Activated naive CD4-positive, alpha-beta T cell treated with anti-CD3 and anti-CD28 coated beads, Interleukin-2, amount 50 U/mL, for 24 hours (primary cell): ENCODE measurements at regions not wholly inside any gene's neighbourhood (a gene's known extent, or its start where the extent isn't known, plus 50 kb on each side); places are given as distances from the start of the nearest gene placed in this dataset.

Experiments used
- H3K27ac Mint-ChIP-seq: one replicate; pipeline ENCODE4 v1.8.0; 2021; ENCODE audit warnings: mild to moderate bottlenecking, mixed read lengths
- H3K27me3 Mint-ChIP-seq: one replicate; pipeline ENCODE4 v1.8.0; 2021; ENCODE audit warnings: mixed read lengths
- H3K36me3 Mint-ChIP-seq: one replicate; pipeline ENCODE4 v1.8.0; 2021; ENCODE audit warnings: mixed read lengths
- H3K4me1 Mint-ChIP-seq: one replicate; pipeline ENCODE4 v1.8.0; 2021; ENCODE audit warnings: mixed read lengths
- H3K4me3 Mint-ChIP-seq: one replicate; pipeline ENCODE4 v1.8.0; 2021; ENCODE audit warnings: mild to moderate bottlenecking, mixed read lengths
- H3K9me3 Mint-ChIP-seq: one replicate; pipeline ENCODE4 v1.8.0; 2021; ENCODE audit warnings: mixed read lengths

- Mint-ChIP-seq H3K27me3 (no peaks in the 10 kb centered on the region), H3K4me3 (no peak overlapping the region), H3K9me3 (peaks cover 5% of the 10 kb centered on the region), H3K4me1 (peaks cover 25% of the 10 kb centered on the region), H3K27ac (peak overlapping the region; percentile 0), H3K36me3 (peaks cover 9% of the 10 kb centered on the region)
Observed at GRCh38 chr14:98507264-98507663, 764.7 kb downstream of the BCL11B start.

DNA sequence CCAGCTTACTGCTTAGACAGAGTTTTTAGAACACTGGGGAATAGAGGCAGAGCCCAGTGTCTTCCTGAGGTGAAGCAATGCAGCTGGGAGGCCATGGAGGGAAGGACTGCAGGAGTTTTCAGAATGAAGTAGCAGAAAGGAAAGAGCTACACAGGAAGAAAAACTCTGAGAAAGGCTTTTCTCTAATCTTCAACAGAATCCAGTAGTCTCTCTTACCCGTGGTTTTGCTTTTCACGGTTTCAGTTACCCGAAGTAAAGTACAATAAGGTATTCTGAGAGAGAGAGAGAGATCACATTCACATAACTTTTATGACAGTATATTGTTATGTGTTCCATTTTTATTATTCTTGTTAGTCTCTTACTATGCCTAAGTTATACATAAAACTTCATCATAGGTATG, 761.6 kb downstream of the BCL11B start:
- Mint-ChIP-seq H3K4me1 (peaks cover 47% of the 10 kb centered on the region), H3K27ac (no peak overlapping the region), H3K9me3 (peaks cover 5% of the 10 kb centered on the region), H3K4me3 (no peak overlapping the region), H3K27me3 (no peaks in the 10 kb centered on the region), H3K36me3 (peaks cover 9% of the 10 kb centered on the region)

GRCh38 chr14:98512501-98513251, 759.3 kb downstream of the BCL11B start:
- Mint-ChIP-seq H3K4me3 (peak overlapping the region; percentile 75), H3K4me1 (peaks cover 47% of the 10 kb centered on the region), H3K36me3 (peaks cover 9% of the 10 kb centered on the region), H3K9me3 (no peaks in the 10 kb centered on the region), H3K27me3 (no peaks in the 10 kb centered on the region), H3K27ac (peak overlapping the region; percentile 89)

DNA sequence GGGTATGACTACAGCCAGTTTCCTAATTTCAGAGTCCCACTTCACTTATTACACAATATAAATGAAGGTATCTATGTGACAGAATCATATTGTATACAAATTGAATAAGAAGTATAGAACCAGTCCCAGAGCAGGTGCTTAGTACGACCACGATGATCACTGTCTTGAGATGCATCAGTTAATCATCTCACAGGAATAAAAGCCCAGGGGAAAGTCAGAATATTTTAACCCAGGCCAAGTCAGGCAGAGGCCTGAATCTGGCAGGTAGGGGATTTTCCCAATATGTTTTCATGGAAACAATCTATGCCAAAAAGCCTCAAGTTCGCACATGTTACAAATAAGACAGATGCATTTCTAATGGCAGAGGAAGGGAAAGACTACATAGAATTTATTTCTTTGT, 758.4 kb downstream of the BCL11B start:
- Mint-ChIP-seq H3K9me3 (no peaks in the 10 kb centered on the region), H3K27ac (no peak overlapping the region), H3K27me3 (no peaks in the 10 kb centered on the region), H3K36me3 (peaks cover 9% of the 10 kb centered on the region), H3K4me3 (no peak overlapping the region), H3K4me1 (peaks cover 47% of the 10 kb centered on the region)

DNA sequence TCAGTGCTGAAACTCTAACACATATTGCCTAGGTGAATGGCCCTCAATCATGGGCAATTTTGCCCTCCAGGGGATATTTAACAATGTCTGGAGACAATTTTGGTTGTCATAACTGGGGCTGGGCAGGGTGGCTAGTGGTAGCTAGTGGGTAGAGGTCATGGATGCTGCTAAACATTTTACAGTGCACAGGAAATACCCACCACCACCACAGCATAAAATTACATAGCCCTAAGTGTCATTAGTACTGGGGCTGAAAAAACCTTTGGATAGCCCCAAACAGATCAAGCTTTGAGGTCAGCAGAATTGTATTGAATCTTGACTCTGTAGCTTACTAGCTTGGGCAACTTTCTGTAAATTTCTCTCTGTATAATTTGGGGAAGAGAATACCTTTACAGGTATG, 758.0 kb downstream of the BCL11B start:
- Mint-ChIP-seq H3K27ac (no peak overlapping the region), H3K36me3 (peaks cover 7% of the 10 kb centered on the region), H3K4me3 (no peak overlapping the region), H3K4me1 (peaks cover 47% of the 10 kb centered on the region), H3K9me3 (no peaks in the 10 kb centered on the region), H3K27me3 (no peaks in the 10 kb centered on the region)

- Mint-ChIP-seq H3K4me1 (peaks cover 12% of the 10 kb centered on the region), H3K27ac (no peak overlapping the region), H3K4me3 (no peak overlapping the region), H3K36me3 (peaks cover 3% of the 10 kb centered on the region), H3K27me3 (no peaks in the 10 kb centered on the region), H3K9me3 (peaks cover 5% of the 10 kb centered on the region)
Observed at GRCh38 chr14:98536256-98536655, 735.7 kb downstream of the BCL11B start.

DNA sequence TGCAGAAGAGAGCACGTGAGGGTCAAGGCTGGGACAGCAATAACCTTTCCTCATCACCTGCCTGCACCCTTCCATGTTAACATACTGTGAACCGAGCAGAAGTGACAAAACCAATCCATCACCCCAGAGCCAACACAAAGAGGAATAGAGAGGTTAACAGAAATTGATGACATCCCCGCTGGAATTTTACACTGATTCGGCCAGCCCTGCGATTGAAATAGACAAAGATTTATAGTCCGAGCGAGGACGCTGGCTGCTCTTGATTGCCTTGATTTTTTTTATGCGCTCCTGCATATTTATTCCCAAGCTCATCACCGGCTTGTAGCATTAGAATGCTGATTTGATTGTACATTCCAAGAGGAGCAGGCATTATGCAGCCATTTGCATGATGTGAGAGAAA, 729.7 kb downstream of the BCL11B start:
- no peak overlapping the region for H3K27ac Mint-ChIP-seq
- peaks cover 9% of the 10 kb centered on the region for H3K4me1 Mint-ChIP-seq
- peaks cover 5% of the 10 kb centered on the region for H3K9me3 Mint-ChIP-seq
- H3K4me3 Mint-ChIP-seq, result no peak overlapping the region
- H3K36me3 Mint-ChIP-seq, result no peaks in the 10 kb centered on the region
- no peaks in the 10 kb centered on the region for H3K27me3 Mint-ChIP-seq

GRCh38 chr14:98543074-98543473, 728.9 kb downstream of the BCL11B start:
- no peaks in the 10 kb centered on the region for H3K36me3 Mint-ChIP-seq
- H3K27ac Mint-ChIP-seq, result no peak overlapping the region
- peaks cover 14% of the 10 kb centered on the region for H3K4me1 Mint-ChIP-seq
- H3K9me3 Mint-ChIP-seq, result no peaks in the 10 kb centered on the region
- no peaks in the 10 kb centered on the region for H3K27me3 Mint-ChIP-seq
- no peak overlapping the region for H3K4me3 Mint-ChIP-seq

GRCh38 chr14:98544174-98544573, 727.8 kb downstream of the BCL11B start:
- H3K27me3 Mint-ChIP-seq, result no peaks in the 10 kb centered on the region
- peaks cover 25% of the 10 kb centered on the region for H3K4me1 Mint-ChIP-seq
- H3K27ac Mint-ChIP-seq, result peak overlapping the region; percentile 5
- H3K9me3 Mint-ChIP-seq, result no peaks in the 10 kb centered on the region
- no peak overlapping the region for H3K4me3 Mint-ChIP-seq
- no peaks in the 10 kb centered on the region for H3K36me3 Mint-ChIP-seq

DNA sequence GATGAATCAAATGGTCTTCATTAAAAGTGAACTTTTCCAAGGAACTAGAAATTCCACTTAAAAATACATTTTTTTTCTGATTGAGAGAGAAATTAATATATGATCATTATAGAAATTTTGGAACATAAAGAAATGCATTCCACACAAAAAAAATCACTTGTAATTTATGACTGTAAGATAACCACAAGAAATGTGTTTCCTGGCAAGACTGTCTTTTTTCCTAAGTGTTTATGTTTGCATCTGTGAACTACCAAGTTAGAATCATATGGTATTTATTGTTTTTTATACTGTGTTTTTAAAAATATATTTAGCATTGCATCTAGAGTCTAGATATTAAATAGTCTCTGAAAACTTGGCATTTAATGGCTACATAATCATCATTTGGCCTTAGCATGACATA, 726.8 kb downstream of the BCL11B start:
- no peaks in the 10 kb centered on the region for H3K9me3 Mint-ChIP-seq
- H3K4me3 Mint-ChIP-seq, result no peak overlapping the region
- H3K27me3 Mint-ChIP-seq, result no peaks in the 10 kb centered on the region
- no peaks in the 10 kb centered on the region for H3K36me3 Mint-ChIP-seq
- no peak overlapping the region for H3K27ac Mint-ChIP-seq
- peaks cover 33% of the 10 kb centered on the region for H3K4me1 Mint-ChIP-seq

GRCh38 chr14:98548071-98548686, 723.8 kb downstream of the BCL11B start:
- peak overlapping the region; percentile 15 for H3K4me3 Mint-ChIP-seq
- peaks cover 33% of the 10 kb centered on the region for H3K4me1 Mint-ChIP-seq
- no peaks in the 10 kb centered on the region for H3K9me3 Mint-ChIP-seq
- no peaks in the 10 kb centered on the region for H3K27me3 Mint-ChIP-seq
- no peaks in the 10 kb centered on the region for H3K36me3 Mint-ChIP-seq
- H3K27ac Mint-ChIP-seq, result peak overlapping the region; percentile 91

GRCh38 chr14:98551028-98551427, 721.0 kb downstream of the BCL11B start:
- Mint-ChIP-seq H3K4me1 (peaks cover 24% of the 10 kb centered on the region), H3K4me3 (no peak overlapping the region), H3K27me3 (no peaks in the 10 kb centered on the region), H3K9me3 (peaks cover 8% of the 10 kb centered on the region), H3K36me3 (peaks cover 5% of the 10 kb centered on the region), H3K27ac (no peak overlapping the region)

DNA sequence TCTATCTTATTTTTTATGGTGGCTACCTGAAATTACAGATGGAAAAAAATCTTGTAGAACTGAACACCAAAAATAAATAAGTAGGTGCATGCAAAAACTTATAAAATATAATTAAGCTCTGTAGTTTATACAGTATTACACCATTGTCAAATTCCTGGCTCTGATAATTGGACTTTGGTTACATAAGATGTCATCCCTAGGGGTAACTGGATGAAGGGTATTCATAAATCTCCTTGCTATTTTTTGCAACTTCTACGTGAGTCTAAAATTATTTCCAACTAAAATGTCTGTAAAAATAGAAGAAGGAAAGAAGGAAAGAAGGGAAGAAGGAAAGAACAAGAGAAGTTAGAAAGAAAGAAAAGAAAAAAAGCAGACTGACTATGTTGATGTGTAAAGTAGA, 716.6 kb downstream of the BCL11B start:
- H3K36me3 Mint-ChIP-seq, result peaks cover 5% of the 10 kb centered on the region
- no peaks in the 10 kb centered on the region for H3K27me3 Mint-ChIP-seq
- no peak overlapping the region for H3K4me3 Mint-ChIP-seq
- H3K27ac Mint-ChIP-seq, result no peak overlapping the region
- H3K9me3 Mint-ChIP-seq, result peaks cover 12% of the 10 kb centered on the region
- H3K4me1 Mint-ChIP-seq, result no peaks in the 10 kb centered on the region

DNA sequence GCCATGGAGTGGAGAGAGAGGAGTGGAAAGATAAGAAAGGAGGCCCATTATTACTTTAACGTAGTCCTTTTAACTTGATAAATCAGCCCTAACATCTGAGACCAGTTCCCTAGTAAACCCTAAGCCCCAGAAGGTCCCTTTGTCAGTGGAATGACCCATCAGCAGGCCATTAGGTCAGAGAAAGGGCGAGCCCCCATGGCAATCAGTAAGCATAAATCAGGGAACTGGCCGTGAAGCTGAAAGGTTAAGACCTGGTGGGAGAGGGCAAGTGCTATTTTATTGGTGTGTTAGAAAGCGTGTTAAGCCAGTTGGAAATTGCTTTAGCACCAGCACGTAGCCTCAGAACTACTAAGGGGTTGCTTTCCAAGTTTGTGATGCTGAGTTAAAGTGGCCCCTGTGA, 708.0 kb downstream of the BCL11B start:
- Mint-ChIP-seq H3K27ac (no peak overlapping the region), H3K9me3 (no peaks in the 10 kb centered on the region), H3K4me1 (peaks cover 18% of the 10 kb centered on the region), H3K4me3 (no peak overlapping the region), H3K27me3 (no peaks in the 10 kb centered on the region), H3K36me3 (peaks cover 2% of the 10 kb centered on the region)

DNA sequence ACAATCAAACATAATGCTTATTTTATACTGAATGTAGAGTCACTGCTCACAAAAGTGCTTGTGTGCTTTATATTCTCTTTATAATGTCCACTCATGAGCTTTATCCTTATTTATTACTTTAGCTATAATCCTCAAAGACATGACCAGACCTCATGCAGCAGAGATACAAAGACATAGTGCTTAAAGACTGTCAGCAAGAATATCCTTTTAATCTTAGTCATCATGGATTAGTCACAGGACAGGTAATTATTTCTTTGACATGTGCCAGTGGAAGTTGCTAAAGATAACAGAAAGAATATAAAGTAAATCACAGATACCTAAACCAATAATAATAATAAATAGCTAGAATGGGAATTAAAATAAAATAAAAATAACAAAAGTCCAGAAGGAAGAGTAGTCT, 707.5 kb downstream of the BCL11B start:
- Mint-ChIP-seq H3K27me3 (no peaks in the 10 kb centered on the region), H3K4me3 (no peak overlapping the region), H3K9me3 (no peaks in the 10 kb centered on the region), H3K4me1 (peaks cover 21% of the 10 kb centered on the region), H3K27ac (no peak overlapping the region), H3K36me3 (peaks cover 2% of the 10 kb centered on the region)

- no peaks in the 10 kb centered on the region for H3K27me3 Mint-ChIP-seq
- H3K4me3 Mint-ChIP-seq, result no peak overlapping the region
- no peak overlapping the region for H3K27ac Mint-ChIP-seq
- H3K4me1 Mint-ChIP-seq, result peaks cover 13% of the 10 kb centered on the region
- H3K9me3 Mint-ChIP-seq, result peaks cover 4% of the 10 kb centered on the region
- peaks cover 2% of the 10 kb centered on the region for H3K36me3 Mint-ChIP-seq
Observed at GRCh38 chr14:98571104-98571503, 700.9 kb downstream of the BCL11B start.
